ENCODE measurements at regions not wholly inside any gene's neighbourhood (a gene's known extent, or its start where the extent isn't known, plus 50 kb on each side); places are given as distances from the start of the nearest gene placed in this dataset.
"Not testable (repeated sequence)": the region's sequence is repeated elsewhere in the genome, so short reads cannot be mapped to it uniquely, and the experiment has no call there.

- no peak for DNase-seq (ENCODE audit: low read depth, low spot score)
These were observed 832.8 kb downstream of the RNF144A start for GRCh38 chr2:7749895-7750559.

DNA sequence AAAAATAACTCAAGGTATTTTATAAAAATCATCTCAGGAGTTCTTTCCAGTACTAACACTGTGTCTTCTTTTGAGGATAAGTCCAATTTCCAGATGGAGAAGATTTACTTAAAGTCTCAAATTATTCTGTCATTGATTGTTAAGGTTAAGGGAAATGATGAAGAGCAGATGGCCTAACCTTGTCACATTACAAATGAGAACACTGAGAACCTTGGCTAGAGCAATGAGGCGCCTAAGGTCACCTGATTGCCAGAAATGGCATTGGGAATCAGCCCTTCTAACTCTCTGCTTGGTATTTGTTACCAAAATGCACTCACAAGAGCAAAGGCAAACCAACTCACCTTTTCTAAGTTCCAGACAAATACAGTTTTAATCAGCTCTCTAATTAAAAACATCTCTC lies 835.1 kb downstream of the RNF144A start:
- no peak for DNase-seq (ENCODE audit: low read depth, low spot score)

GRCh38 chr2:7753777-7754176 lies 836.6 kb downstream of the RNF144A start:
- DNase-seq (ENCODE audit: low read depth, low spot score): no peak

DNA sequence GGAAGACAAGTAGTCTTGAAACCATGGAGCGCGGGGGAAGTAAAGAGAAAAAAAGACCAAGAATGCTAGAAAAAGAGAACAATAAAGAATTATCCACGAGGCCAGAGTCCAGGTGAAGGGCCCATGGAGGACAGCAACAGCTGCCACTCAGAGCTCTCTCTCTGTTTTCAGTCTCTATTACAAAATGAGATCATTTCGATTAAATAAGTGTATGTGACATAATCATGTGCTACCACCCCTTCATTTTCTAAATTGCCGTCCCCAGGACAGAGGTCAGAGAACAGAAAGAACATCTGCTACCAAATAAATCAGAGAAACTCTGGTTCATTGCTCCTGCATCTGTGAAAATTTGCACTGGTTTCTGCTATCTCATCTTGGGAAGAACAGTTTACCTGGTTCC lies 838.7 kb downstream of the RNF144A start:
- no peak for DNase-seq (ENCODE audit: low read depth, low spot score)

DNA sequence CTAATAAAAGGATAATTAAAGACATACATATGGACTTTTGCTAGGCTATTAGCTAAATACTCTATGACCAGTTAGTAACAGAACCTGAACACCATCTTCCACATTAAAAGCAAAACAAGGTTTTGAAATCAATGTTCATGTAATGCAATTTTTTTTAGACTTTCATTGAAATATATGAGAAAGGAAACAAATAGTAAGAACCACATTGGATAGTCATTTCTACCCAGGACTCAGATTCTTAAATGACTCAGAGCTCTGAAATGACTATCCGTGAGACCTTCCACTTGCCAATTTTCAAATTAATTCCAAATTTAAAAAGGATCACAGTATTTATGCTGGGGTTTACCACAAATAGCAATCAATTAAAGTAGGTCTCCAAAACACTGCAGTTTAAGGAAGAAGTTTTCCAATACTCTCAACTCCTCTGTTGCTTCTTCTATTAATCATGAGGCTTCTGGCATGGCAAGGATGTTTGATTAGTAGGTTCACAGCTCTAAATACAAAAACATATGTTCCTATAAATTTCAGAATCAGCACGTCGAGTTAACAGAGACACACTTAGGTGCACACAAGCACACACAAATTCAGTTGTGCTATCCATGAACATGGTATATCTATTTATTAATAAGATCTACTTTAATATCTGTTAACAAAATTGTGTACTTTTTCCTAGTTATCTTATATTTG lies 841.0 kb downstream of the RNF144A start:
- DNase-seq (ENCODE audit: low read depth, low spot score): no peak

GRCh38 chr2:7759898-7760297 lies 842.7 kb downstream of the RNF144A start:
- DNase-seq (ENCODE audit: low read depth, low spot score): no peak

GRCh38 chr2:7763418-7763817 lies 846.2 kb downstream of the RNF144A start:
- not testable (repeated sequence) for DNase-seq (ENCODE audit: low read depth, low spot score)

GRCh38 chr2:7765236-7765635 lies 848.0 kb downstream of the RNF144A start:
- no peak for DNase-seq (ENCODE audit: low read depth, low spot score)

DNA sequence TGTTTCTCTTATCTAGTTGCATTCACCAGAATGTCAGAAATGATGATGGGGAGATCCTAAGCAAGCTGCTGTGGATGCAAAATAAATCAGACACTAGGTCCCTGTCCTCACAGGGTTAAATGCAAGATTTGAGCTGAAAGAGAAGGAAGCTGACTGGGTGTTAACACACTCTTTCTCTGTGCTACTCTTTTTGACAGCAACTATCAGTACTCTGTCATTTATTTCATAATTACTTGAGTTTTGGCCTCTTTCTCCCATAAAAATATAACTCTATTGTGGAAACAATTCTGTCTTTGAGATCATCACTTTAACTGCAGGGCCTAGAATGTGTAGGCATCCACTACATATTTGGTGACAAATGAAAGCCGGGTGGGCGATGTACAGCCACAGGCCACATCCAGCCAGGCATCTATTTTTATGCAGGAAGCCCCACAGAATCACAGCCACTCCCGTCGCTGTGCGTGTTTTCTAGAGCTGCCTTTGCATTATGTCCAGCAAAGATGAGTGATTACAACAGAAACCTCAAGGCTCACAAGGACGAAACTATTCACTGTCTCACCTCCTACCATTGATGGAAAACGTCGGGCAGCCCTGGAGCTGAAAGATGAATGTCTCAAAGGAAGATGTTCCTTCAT lies 849.0 kb downstream of the RNF144A start:
- DNase-seq (ENCODE audit: low read depth, low spot score): no peak

GRCh38 chr2:7766978-7767565 lies 849.9 kb downstream of the RNF144A start:
- no peak for DNase-seq (ENCODE audit: low read depth, low spot score)

DNA sequence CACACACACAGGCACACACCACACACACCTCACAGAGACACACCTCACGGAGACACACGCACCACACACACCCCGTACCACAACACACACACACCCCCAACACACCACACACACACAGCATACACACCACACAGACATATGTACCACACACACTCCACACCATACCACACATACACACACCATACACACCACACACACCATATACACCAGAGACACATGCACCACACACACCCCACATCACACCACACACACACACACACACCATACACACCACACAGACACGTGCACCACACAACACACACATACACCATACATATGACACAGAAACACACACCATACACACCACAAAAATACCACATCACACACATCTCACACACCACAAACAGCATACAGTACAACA lies 850.7 kb downstream of the RNF144A start:
- DNase-seq (ENCODE audit: low read depth, low spot score): no peak

GRCh38 chr2:7771781-7772180 lies 854.6 kb downstream of the RNF144A start:
- no peak for DNase-seq (ENCODE audit: low read depth, low spot score)

DNA sequence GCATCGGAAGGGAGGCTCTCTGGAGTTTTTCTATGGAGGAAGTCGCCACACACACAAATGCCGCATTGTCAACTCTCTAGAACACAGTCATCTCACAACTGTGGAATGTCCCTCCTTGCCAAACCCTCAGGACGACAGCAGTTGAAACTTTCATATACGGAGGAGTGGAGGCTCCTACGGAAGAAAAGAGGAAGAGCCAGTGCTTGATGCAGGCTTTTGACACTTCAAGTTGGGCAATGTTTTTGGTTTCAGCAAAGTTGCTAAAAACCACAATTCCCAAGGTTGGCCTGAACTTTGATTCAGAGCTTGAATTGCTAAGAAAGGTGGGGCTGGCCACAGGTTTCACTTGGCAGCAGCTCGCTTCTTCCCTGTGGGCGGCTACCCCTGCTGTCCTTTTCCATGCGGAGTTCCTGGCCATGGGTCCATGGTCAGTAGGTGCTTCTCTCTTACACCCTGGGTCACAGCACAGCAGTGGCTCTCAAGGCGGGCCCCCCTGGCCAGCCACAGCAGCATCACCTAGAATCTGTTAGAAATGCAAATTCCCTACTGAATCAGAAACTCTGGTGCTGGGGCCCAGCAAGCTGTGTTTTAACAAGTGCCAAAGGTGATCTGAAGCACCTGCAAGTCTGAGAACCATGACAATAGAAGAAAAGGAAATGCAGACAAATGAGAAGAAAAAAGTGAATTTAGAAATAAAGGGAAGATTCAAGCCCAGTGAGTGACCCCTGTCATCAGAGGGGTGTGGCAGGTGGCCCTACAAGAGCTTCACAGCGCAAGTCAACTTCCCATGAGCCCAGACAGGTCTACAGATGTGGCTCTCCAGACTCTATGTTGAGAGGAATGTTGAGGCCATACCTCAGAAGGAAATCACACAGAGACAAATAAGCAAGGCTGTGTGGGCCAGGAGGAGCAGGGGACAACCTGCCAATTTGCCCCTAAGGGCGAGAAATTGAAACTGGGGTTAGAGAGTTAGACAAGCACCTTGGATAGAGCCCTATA lies 856.4 kb downstream of the RNF144A start:
- no peak for DNase-seq (ENCODE audit: low read depth, low spot score)

DNA sequence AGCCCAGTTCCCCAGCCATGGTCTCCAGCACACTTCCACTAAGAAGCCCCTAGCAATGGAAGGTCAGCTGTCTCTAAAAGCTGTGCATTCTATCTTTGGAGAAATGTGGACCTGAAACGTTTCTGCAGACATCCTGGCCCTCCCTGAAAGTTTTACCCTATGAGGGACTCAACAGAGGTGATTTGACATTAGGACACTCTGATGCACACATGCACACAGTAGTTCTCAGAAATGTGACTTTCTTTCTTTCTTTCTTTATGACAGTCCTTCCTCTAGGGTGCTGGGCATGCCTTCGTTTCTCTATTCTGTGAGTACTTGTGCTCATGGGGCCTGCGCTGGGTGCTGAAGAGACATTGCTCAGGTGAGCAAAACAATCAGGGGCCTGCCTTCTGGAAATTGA lies 857.3 kb downstream of the RNF144A start:
- DNase-seq (ENCODE audit: low read depth, low spot score): no peak

GRCh38 chr2:7777668-7778067 lies 860.5 kb downstream of the RNF144A start:
- no peak for DNase-seq (ENCODE audit: low read depth, low spot score)

DNA sequence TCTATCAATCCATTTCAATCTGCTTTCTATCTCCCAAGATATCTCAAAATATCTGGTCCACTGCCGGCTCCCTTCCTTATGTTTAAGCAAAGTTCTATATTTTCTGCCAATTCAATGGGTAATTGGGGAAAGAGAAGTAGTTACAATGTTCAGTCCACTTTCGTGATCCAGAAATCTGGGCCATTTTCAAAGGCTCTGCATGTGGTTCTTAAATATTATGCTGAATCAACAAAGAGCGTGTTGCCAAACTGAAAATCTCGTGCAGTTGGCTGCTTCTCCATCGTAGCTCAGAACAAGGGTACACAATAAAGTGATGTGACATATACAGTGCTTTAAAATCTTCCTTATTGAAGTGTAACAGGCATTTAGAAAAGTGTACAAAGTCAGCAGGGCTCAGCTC lies 863.1 kb downstream of the RNF144A start:
- no peak for DNase-seq (ENCODE audit: low read depth, low spot score)

GRCh38 chr2:7785700-7786099 lies 868.5 kb downstream of the RNF144A start:
- DNase-seq (ENCODE audit: low read depth, low spot score): no peak

DNA sequence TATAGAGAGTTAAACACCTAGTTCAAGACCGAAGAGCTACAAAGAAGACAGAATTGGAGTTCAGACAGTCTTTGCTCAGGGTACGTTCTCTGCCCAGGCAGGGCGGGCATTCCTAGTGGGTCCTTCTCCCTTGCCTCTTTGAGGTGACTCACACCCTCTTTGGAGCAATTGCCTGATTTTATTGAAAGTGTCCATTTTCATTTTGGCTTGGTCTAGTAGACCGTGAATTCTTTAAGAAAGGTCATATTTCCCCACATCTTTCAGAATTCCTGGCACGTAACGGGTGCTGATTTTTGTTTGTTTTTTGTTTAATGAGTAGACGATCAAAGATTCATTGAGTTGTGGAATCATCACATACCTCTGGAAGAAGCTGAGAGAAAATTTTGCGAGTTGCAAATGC lies 871.5 kb downstream of the RNF144A start:
- no peak for DNase-seq (ENCODE audit: low read depth, low spot score)

DNA sequence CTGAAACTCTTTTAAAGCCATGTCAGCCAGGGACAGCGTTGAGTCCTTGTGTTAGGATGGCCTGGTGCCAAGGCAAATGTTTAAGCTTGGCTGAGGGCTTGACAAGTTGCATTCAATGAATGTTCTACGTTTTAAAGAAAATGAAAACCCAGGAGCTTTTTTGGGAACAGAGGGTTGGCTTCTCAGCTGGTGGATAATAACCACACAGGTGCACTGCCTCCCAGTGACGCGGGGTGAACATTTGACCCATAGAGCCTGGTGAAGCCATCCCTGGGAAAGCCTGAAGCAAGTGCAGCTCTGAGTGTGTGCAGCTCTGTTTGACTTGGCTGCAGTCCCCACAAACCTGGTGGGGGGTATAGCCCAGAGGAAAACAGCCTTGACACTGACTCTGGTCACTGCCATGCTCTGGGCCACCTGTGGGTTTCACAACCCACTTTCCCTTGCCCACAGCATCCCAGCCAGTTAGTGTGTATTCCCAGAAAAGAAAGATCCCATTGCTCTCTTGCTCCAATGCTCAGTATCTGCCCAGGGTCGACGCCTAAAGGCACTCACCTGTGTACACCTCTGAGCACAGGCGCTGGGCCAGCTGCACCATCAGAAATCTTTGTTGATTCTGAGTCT lies 874.9 kb downstream of the RNF144A start:
- no peak for DNase-seq (ENCODE audit: low read depth, low spot score)

DNA sequence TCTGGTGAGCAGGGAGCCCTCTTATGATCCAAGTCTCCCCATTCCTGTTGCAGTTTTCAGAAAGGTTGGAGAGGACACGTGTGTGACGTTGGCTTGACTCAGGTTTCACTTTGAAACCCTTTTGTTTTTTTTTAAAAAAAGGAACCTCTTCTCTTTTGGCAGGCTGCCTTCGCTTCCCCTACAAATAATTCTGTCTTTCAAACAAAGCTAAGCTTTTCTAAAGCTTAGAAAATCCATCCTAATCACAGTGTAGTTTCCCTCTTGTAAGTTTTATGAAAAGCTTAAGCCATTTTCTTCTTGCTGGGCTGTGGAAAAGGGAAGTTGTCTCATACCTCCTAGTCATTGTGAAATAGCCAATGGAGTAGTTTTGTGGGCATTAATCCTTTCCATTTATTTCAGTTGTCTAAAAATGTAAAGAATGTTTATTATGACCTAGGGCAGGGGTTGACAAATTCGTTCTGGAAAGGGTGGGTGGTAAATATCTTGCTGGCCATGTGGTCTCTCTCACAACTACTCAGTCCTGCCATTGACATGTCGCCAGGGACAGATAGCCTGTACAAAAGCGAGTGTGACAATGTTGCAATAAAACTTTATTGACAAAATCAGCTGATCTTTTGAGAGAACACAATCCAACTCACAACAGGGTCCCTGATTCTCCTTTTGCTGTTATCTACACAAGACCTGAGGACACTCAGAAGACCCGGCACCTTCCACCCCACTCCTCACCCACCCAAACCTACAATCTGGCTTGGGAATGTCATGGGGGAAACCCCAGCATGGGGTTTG lies 878.8 kb downstream of the RNF144A start:
- DNase-seq (ENCODE audit: low read depth, low spot score): no peak

All from activated naive CD8-positive, alpha-beta T cell treated with anti-CD3 and anti-CD28 coated beads, Interleukin-2, amount 50 U/mL, for 16 hours (primary cell).